ENCODE measurements at regions not wholly inside any gene's neighbourhood (a gene's known extent, or its start where the extent isn't known, plus 50 kb on each side); places are given as distances from the start of the nearest gene placed in this dataset.

DNA sequence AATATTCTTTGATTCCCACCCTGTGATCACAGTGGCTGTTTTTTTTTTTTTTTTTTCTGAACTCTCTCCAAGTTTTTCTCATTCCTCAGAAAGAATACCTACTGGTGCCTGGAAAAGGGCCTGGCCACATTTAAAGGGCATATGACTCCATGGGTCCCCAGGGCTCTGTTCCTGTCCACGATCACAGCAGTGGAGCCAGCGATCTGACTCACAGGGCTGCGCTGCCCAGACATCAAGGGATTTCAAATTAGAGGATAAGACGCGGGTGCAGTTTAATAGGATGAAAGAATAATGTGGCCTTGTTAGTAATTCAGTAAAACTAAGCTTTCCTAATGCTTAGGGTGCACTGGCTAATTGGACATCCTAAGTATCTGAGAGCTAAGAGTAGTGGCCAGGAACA lies 175.1 kb upstream of the MSX2 start:
- TF ChIP-seq, protein P1, sequence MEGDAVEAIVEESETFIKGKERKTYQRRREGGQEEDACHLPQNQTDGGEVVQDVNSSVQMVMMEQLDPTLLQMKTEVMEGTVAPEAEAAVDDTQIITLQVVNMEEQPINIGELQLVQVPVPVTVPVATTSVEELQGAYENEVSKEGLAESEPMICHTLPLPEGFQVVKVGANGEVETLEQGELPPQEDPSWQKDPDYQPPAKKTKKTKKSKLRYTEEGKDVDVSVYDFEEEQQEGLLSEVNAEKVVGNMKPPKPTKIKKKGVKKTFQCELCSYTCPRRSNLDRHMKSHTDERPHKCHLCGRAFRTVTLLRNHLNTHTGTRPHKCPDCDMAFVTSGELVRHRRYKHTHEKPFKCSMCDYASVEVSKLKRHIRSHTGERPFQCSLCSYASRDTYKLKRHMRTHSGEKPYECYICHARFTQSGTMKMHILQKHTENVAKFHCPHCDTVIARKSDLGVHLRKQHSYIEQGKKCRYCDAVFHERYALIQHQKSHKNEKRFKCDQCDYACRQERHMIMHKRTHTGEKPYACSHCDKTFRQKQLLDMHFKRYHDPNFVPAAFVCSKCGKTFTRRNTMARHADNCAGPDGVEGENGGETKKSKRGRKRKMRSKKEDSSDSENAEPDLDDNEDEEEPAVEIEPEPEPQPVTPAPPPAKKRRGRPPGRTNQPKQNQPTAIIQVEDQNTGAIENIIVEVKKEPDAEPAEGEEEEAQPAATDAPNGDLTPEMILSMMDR (conservative IDR thresholded peaks at IDR 0.05 in 1 of 2, IDR thresholded peaks at IDR 0.05 in 1 of 2; ENCODE audit: extremely low read depth in 1 of 2, insufficient read depth in 1 of 2, low read depth in 1 of 2, low read length in 2 of 2), result no peak
- no peak for TF ChIP-seq EZH2 (IDR thresholded peaks at IDR 0.05; ENCODE audit: borderline replicate concordance, low read length)

Measured in mammary epithelial cell (primary cell).